ENCODE measurements at regions not wholly inside any gene's neighbourhood (a gene's known extent, or its start where the extent isn't known, plus 50 kb on each side); places are given as distances from the start of the nearest gene placed in this dataset.

DNA sequence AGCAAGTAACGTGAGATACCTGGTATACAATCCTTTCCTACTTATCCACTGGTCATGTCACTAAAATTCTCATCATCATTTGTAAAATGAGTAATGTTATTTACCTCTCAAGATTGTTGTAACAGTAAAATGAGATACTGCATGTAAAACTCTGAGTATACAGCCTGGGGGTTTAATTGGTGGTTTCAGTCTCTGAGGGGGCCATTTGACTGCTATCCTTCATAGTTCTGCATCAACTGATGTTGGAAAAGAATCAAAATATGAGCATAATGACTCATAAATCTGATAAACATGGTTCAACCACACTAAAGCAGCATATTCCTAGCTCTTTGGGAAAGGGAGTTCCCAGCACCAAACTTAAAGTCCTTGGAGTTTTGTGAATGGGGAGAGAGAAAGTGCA, 181.0 kb upstream of the GHR start:
- Histone ChIP-seq H3K27ac (ENCODE audit: insufficient read depth, low read depth, low read length) (no peak overlapping the region), H3K79me2 (ENCODE audit: control insufficient read depth, insufficient read depth, low read length) (no peaks in the 10 kb centered on the region), H3K9me1 (replicated peaks; ENCODE audit: control insufficient read depth, extremely low read depth, insufficient read depth, low read length) (no peaks in the 10 kb centered on the region), H3K36me3 (ENCODE audit: control insufficient read depth in 2 of 2, extremely low read depth in 1 of 2, insufficient read depth in 2 of 2, low read length in 2 of 2) (no peaks in the 10 kb centered on the region), H3K27me3 (ENCODE audit: control insufficient read depth in 2 of 2, insufficient read depth in 2 of 2, low read length in 2 of 2) (no peaks in the 10 kb centered on the region), H3K9ac (replicated peaks; ENCODE audit: extremely low read depth, insufficient read depth, low read length) (no peak overlapping the region), H3K4me1 (ENCODE audit: control insufficient read depth, extremely low read depth, insufficient read depth, low read length) (no peaks in the 10 kb centered on the region), H4K20me1 (replicated peaks; ENCODE audit: control insufficient read depth, extremely low read depth, insufficient read depth, low read length) (no peaks in the 10 kb centered on the region), H3K9me3 (replicated peaks; ENCODE audit: control insufficient read depth, insufficient read depth, low read length) (no peaks in the 10 kb centered on the region), H2AFZ (ENCODE audit: low read depth, low read length) (no peak overlapping the region), H3K4me3 (replicated peaks in 1 of 3; ENCODE audit: insufficient read depth in 1 of 3, low read depth in 1 of 3, low read length in 3 of 3) (no peak overlapping the region), H3K4me2 (ENCODE audit: insufficient read depth, low read length) (no peak overlapping the region)
- DNase-seq (ENCODE audit: low read depth, low spot score), result no peak
- FAIRE-seq, result no peak
- ChIA-PET POLR2A (no interaction called here), CTCF (no interaction called here)
- TF ChIP-seq FOS (IDR thresholded peaks at IDR 0.05; ENCODE audit: borderline replicate concordance, insufficient read depth, low read length), result no peak
- TF ChIP-seq POLR2AphosphoS5 (IDR thresholded peaks at IDR 0.05; ENCODE audit: insufficient read depth, low read depth, low read length), result no peak
- TF ChIP-seq POLR2A (IDR thresholded peaks at IDR 0.05; ENCODE audit: low read depth, low read length), result no peak
- intact Hi-C loops (cut with micrococcal nuclease) (no loop called here), dilution Hi-C loops (cut with MboI; ENCODE audit: extremely low pct_ligation_motif_present, low sequenced_read_pairs) (no loop called here)
- BruUV-seq (replicated peaks), result no TSS peak

GRCh38 chr5:42242881-42243485, 180.3 kb upstream of the GHR start:
- POLR2A ChIA-PET, result no interaction called here
- no peaks in the 10 kb centered on the region for H3K9me1 ChIP-seq (replicated peaks; ENCODE audit: control insufficient read depth, extremely low read depth, insufficient read depth, low read length)
- FAIRE-seq (no peak), DNase-seq (ENCODE audit: low read depth, low spot score) (no peak)
- dilution Hi-C loops (cut with MboI; ENCODE audit: extremely low pct_ligation_motif_present, low sequenced_read_pairs), result no loop called here
- TF ChIP-seq, protein P1, sequence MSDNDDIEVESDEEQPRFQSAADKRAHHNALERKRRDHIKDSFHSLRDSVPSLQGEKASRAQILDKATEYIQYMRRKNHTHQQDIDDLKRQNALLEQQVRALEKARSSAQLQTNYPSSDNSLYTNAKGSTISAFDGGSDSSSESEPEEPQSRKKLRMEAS (IDR thresholded peaks at IDR 0.05; ENCODE audit: insufficient read depth, insufficient read length), result no peak
- TF ChIP-seq POLR2A (IDR thresholded peaks at IDR 0.05; ENCODE audit: low read depth, low read length) (no peak), EZH2 (IDR thresholded peaks at IDR 0.05; ENCODE audit: borderline replicate concordance, low read depth, low read length, severe bottlenecking) (no peak), FOS (IDR thresholded peaks at IDR 0.05; ENCODE audit: borderline replicate concordance, insufficient read depth, low read length) (no peak), CTCF (IDR thresholded peaks at IDR 0.05; ENCODE audit: extremely low read depth in 1 of 2, insufficient read depth in 1 of 2, low read depth in 1 of 2, low read length in 2 of 2) (no peak), MYC (IDR thresholded peaks at IDR 0.05; ENCODE audit: low read depth, low read length) (no peak), GATA2 (IDR thresholded peaks at IDR 0.05; ENCODE audit: insufficient read depth, insufficient read length, low read depth, low read length) (no peak), JUN (IDR thresholded peaks at IDR 0.05; ENCODE audit: borderline replicate concordance, insufficient read depth, insufficient read length, low read depth) (no peak), POLR2AphosphoS5 (IDR thresholded peaks at IDR 0.05; ENCODE audit: insufficient read depth, low read depth, low read length) (no peak)
- no peak overlapping the region for H3K9ac ChIP-seq (replicated peaks; ENCODE audit: extremely low read depth, insufficient read depth, low read length)
- H4K20me1 ChIP-seq (replicated peaks; ENCODE audit: control insufficient read depth, extremely low read depth, insufficient read depth, low read length), result no peaks in the 10 kb centered on the region
- intact Hi-C loops (cut with micrococcal nuclease), result no loop called here
- H3K4me1 ChIP-seq (ENCODE audit: control insufficient read depth, extremely low read depth, insufficient read depth, low read length), result no peaks in the 10 kb centered on the region
- no peaks in the 10 kb centered on the region for H3K36me3 ChIP-seq (ENCODE audit: control insufficient read depth in 2 of 2, extremely low read depth in 1 of 2, insufficient read depth in 2 of 2, low read length in 2 of 2)
- no peaks in the 10 kb centered on the region for H3K9me3 ChIP-seq (replicated peaks; ENCODE audit: control insufficient read depth, insufficient read depth, low read length)
- H3K79me2 ChIP-seq (ENCODE audit: control insufficient read depth, insufficient read depth, low read length), result no peaks in the 10 kb centered on the region
- H3K4me3 ChIP-seq (replicated peaks in 1 of 3; ENCODE audit: insufficient read depth in 1 of 3, low read depth in 1 of 3, low read length in 3 of 3), result no peak overlapping the region
- H2AFZ ChIP-seq (ENCODE audit: low read depth, low read length), result no peak overlapping the region
- H3K27me3 ChIP-seq (ENCODE audit: control insufficient read depth in 2 of 2, insufficient read depth in 2 of 2, low read length in 2 of 2), result no peaks in the 10 kb centered on the region
- no TSS peak for BruUV-seq (replicated peaks)
- H3K27ac ChIP-seq (ENCODE audit: insufficient read depth, low read depth, low read length), result no peak overlapping the region
- CTCF ChIA-PET, result no interaction called here
- H3K4me2 ChIP-seq (ENCODE audit: insufficient read depth, low read length), result no peak overlapping the region

Measured in endothelial cell of umbilical vein (primary cell).